Kidney epithelial cell (primary cell): ENCODE measurements at regions not wholly inside any gene's neighbourhood (a gene's known extent, or its start where the extent isn't known, plus 50 kb on each side); places are given as distances from the start of the nearest gene placed in this dataset.
"Not testable (repeated sequence)": the region's sequence is repeated elsewhere in the genome, so short reads cannot be mapped to it uniquely, and the experiment has no call there.

Experiments
- DNase-seq: peaks from one replicate; pipeline ENCODE4 v3.0.0-alpha.2; 2010; ENCODE audit warnings: low read depth
- H3K27me3 ChIP-seq: 2 replicates; pipeline ENCODE4 v1.6.0; 2011; ENCODE audit warnings: low read length; ENCODE audit not compliant: control insufficient read depth, insufficient read depth
- H3K36me3 ChIP-seq: 2 replicates; pipeline ENCODE4 v1.5.1; 2011; ENCODE audit warnings: low read length; ENCODE audit not compliant: control insufficient read depth, insufficient read depth
- H3K4me3 ChIP-seq: 2 replicates; pipeline ENCODE4 v1.5.1; 2011; ENCODE audit warnings: low read depth, mild to moderate bottlenecking, control low read depth, low read length
- CTCF ChIP-seq: IDR thresholded peaks from 2 replicates; pipeline ENCODE4 v1.5.1; 2011; ENCODE audit warnings: mild to moderate bottlenecking, moderate library complexity, low read length, control low read depth, inconsistent platforms; ENCODE audit not compliant: insufficient read depth, poor library complexity, severe bottlenecking

DNA sequence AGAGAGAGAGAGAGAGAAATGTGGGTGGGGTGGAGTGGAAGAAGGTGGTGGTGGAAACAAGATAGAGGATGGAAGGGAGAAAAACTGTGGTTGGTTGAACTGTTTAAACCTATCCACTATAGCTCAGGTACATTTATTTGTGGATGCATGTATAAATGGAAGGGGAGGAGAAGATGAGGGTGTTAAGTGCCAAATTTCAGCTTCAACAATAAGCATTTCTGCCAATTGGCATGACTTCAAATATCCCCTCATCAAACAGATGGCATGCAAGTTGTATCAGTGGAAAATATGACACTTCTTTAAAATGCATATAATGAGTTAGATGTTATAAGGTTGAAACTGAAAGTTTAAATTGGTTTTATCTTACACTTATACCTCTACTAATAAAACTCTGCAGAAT, 216.1 kb downstream of the LMBRD1 start:
- Histone ChIP-seq H3K36me3 (no peaks in the 10 kb centered on the region), H3K4me3 (no peak overlapping the region), H3K27me3 (no peaks in the 10 kb centered on the region)
- TF ChIP-seq CTCF = no peak
- no peak for DNase-seq

DNA sequence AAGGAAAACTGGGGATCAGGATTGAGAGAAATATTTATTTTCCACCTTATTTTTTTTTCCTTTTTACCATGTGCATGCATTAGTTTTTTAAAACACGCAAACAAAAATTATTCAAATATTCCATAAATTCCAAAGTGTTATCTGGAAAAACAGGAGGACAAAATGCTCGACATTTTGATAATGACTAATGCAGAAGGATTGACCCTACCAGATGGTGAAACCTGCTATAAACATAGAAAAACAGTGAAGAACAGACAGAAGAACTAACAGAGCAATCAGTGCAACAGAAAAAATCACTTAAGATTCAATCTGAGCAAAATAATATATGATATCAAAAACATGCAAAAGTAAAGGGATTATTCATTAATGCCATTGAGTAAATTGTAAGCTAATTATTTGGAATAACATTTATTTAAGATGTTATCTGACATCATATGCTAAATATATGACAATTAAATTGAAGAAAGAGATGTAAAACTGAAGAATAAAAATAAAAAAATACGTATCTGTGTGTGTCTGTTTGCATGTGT, 218.4 kb downstream of the LMBRD1 start:
- Histone ChIP-seq H3K4me3 (no peak overlapping the region), H3K27me3 (no peaks in the 10 kb centered on the region), H3K36me3 (no peaks in the 10 kb centered on the region)
- TF ChIP-seq CTCF = no peak
- DNase-seq = no peak

DNA sequence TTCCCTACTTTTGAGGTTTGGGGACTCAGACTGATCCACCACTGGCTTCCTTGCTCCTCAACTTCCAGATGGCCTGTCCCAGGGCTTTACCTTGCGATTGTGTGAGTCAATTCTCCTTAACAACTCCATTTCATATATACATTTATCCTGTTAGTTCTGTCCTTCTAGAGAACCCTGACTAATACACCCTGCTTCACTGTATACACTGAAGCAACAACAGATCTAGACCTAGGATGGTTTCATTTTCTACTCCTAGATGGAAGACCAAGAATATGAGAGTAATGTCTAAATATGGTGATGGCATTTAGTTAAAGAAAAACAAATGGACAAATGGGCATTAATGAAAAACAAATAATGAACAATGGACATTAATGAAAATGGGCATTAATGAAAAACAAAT, 225.6 kb downstream of the LMBRD1 start:
- Histone ChIP-seq H3K27me3 (no peaks in the 10 kb centered on the region), H3K4me3 (no peak overlapping the region), H3K36me3 (no peaks in the 10 kb centered on the region)
- no peak for TF ChIP-seq CTCF
- no peak for DNase-seq

- no peaks in the 10 kb centered on the region for H3K36me3 ChIP-seq
- no peak for TF ChIP-seq CTCF
- H3K27me3 ChIP-seq = no peaks in the 10 kb centered on the region
- DNase-seq = no peak
- H3K4me3 ChIP-seq = no peak overlapping the region
These were observed 226.7 kb downstream of the LMBRD1 start for GRCh38 chr6:69570106-69570505.

GRCh38 chr6:69560597-69560996, 236.2 kb downstream of the LMBRD1 start:
- not testable (repeated sequence) for H3K4me3 ChIP-seq, H3K27me3 ChIP-seq

DNA sequence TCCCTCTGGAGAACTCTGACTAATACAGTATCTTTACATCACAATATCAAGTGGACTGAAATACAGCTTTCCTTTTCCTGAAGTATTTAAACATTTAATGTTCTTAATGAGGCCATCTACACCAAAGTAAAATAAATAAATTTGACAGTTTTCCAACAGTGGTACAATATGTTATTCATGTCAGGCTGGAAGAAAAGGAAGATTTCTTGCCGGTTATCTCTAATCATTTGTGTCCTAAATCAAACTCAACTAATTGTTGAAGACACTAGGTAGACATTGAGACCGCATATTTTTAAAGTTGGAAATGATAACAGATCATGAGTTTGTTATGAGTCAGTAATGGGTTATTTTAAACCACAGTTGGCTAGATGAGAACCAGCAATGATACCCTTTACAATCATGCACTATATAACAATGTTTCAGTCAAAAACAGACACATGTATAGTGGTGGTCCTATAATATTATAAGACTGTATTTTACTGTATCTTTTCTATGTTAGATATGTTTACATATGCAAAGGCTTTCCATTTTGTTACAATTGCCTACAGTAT, 241.6 kb downstream of the LMBRD1 start:
- Histone ChIP-seq H3K4me3 (no peak overlapping the region), H3K27me3 (no peaks in the 10 kb centered on the region), H3K36me3 (no peaks in the 10 kb centered on the region)
- TF ChIP-seq CTCF = no peak
- DNase-seq = no peak

More at GRCh38 chr6:69560597-69560996, 236.2 kb downstream of the LMBRD1 start:
- H3K36me3 ChIP-seq, DNase-seq: not testable (repeated sequence)
